ENCODE measurements at regions not wholly inside any gene's neighbourhood (a gene's known extent, or its start where the extent isn't known, plus 50 kb on each side); places are given as distances from the start of the nearest gene placed in this dataset.

DNA sequence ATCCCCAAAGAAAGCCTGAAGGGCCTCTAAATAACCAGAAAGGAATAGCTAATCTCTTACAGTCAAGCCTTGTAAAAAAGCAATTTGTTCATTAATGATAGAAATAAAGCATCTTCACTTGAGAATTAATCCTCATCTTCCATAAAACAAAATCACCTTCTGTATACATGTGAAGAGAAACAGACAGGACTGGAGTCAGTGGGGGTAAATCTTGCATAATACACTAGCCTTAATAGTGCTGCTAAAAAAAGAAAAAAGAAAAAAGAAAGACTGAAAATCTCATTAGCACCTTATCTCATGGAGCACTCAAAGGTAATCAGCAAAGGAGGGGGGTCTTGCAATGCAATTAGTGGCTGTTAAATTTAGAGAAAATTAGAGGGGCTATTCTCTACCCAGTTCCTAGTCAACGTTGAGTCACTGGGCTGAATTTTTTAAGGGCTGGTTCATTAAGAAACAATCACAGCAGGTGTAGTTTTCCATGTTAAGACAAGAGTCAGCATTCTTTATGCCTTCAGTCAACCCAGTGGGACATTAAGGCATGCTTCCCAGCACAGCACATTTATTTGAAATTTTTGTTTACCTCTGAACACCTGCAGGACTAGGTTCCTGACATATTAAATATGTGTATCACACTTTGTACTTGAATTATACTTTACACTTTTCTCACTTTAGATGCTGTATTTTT is 1455.7 kb upstream of the CELF2 start:
- TF ChIP-seq EZH2 (IDR thresholded peaks at IDR 0.05; ENCODE audit: insufficient read depth, poor library complexity, severe bottlenecking) (no peak), EZH2phosphoT487 (IDR thresholded peaks at IDR 0.05; ENCODE audit: insufficient read depth, low read depth) (no peak)
